ENCODE measurements at regions not wholly inside any gene's neighbourhood (a gene's known extent, or its start where the extent isn't known, plus 50 kb on each side); places are given as distances from the start of the nearest gene placed in this dataset.

GRCh38 chr11:22082788-22083187, 110.1 kb upstream of the ANO5 start (continued):
- TF ChIP-seq SMARCB1 (IDR thresholded peaks at IDR 0.05; ENCODE audit: insufficient read length, low read depth) (no peak), ETS1 (conservative IDR thresholded peaks at IDR 0.05; ENCODE audit: control insufficient read depth, low read depth, low read length) (no peak)

- H3K4me3 ChIP-seq: no peak overlapping the region
- WGBS (ENCODE audit: insufficient coverage, low coverage, missing lambda C conversion rate): 0% methylated on average over 1 of the region's 1 CpG
- no peaks in the 10 kb centered on the region; the same call in 1 of the 2 replicates for H3K9me3 ChIP-seq (replicated peaks; ENCODE audit: control insufficient read depth, insufficient read depth, low read depth, low read length)
- ChIA-PET POLR2A (no interaction called here), CTCF (ENCODE audit: low intra/inter-chr PET ratio) (no interaction called here)
- no peak overlapping the region for H3K4me2 ChIP-seq (ENCODE audit: insufficient read depth, low read length)
- DNase-seq (ENCODE audit: extremely low read depth in 1 of 4, low spot score in 3 of 4) (no peak), FAIRE-seq (no peak), ATAC-seq (no peak)
- H4K20me1 ChIP-seq (replicated peaks; ENCODE audit: control insufficient read depth, insufficient read depth, low read length): no peaks in the 10 kb centered on the region
- no peak overlapping the region for H3K9ac ChIP-seq (ENCODE audit: insufficient read depth in 1 of 2, low read depth in 2 of 2, low read length in 2 of 2)
- H3K4me1 ChIP-seq (replicated peaks in 1 of 2; ENCODE audit: control insufficient read depth in 2 of 2, insufficient read depth in 2 of 2, low read length in 2 of 2): no peaks in the 10 kb centered on the region
- no peaks in the 10 kb centered on the region for H3K36me3 ChIP-seq (ENCODE audit: control insufficient read depth, insufficient read depth, low read length)
- no peaks in the 10 kb centered on the region for H3K79me2 ChIP-seq (ENCODE audit: control insufficient read depth, insufficient read depth, low read length)
- in situ Hi-C loops (cut with MboI): no loop called here
- H2AFZ ChIP-seq (ENCODE audit: low read depth, low read length): no peak overlapping the region
- intact Hi-C loops (cut with micrococcal nuclease): no loop called here
- H3K27me3 ChIP-seq (ENCODE audit: control insufficient read depth in 2 of 2, insufficient read depth in 2 of 2, low read length in 2 of 2): no peaks in the 10 kb centered on the region
- no TSS peak for BruUV-seq (replicated peaks)
- no peak overlapping the region for H3K27ac ChIP-seq (ENCODE audit: extremely low read depth, low read depth, low read length)
- TF ChIP-seq TAF7 (tag; IDR thresholded peaks at IDR 0.05) (no peak), LARP7 (IDR thresholded peaks at IDR 0.05) (no peak), USF1 (CRISPR knock-in tag; IDR thresholded peaks at IDR 0.05) (no peak)
- no peaks in the 10 kb centered on the region for H3K9me1 ChIP-seq (ENCODE audit: control insufficient read depth, insufficient read depth, low read length)
Measured at GRCh38 chr11:22084056-22084455, 108.8 kb upstream of the ANO5 start.
